ENCODE measurements at regions not wholly inside any gene's neighbourhood (a gene's known extent, or its start where the extent isn't known, plus 50 kb on each side); places are given as distances from the start of the nearest gene placed in this dataset.

DNA sequence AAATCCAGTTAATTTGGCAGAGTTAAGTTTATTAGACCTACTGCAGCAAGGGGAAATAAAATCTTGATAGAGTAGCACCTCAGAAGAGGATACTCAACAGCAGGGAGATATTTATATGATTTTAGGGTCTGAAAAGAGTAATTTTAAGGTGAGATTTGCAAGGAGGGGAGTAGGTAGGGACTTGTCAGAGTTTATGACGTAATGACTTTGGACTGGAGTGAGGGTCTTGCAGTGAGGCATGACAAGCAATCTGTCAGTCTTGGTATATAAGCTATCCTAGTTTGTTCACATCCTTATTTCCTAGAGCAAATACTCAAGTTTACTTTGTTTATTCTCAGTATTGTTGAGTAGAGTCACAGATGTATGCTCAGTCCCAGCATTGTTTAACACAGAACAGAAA is 722.6 kb downstream of the TLE4 start:
- no peak for DNase-seq

DNA sequence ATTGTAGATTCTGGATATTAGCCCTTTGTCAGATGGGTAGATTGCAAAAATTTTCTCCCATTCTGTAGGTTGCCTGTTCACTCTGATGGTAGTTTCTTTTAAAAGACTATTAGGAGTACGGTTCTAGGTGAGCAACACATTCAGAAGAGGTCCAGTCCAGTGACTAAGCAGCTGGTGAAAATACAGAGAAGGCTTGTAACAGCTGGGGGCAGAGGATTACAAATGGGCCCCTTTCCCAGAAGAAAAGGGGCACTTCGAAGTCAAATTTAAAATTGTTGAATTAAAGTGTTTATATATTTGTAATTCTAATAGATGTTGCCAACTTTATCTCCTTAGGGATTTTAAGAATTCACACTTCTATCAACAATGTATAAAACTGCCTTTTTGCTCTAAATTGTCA is 720.5 kb downstream of the TLE4 start:
- DNase-seq, result no peak

DNA sequence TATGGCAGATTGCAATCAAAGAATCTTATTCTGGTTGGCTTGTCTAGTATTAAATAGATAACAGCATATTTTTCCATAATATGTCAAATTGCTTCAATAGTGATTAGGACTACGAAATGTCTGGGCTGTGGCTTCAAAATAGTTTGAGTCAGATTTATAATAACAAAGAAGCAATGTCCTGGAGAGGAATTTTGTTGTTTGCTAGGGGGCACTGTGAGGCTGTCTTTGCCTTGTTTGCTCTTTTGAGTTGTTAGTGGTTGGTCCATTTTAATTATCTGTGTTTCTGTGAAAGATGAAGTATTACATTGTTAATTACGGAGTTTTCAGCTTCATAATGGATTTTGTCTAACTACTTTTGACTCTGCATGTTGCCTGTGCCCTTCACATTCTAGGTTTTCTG is 713.6 kb downstream of the TLE4 start:
- no peak for DNase-seq

DNA sequence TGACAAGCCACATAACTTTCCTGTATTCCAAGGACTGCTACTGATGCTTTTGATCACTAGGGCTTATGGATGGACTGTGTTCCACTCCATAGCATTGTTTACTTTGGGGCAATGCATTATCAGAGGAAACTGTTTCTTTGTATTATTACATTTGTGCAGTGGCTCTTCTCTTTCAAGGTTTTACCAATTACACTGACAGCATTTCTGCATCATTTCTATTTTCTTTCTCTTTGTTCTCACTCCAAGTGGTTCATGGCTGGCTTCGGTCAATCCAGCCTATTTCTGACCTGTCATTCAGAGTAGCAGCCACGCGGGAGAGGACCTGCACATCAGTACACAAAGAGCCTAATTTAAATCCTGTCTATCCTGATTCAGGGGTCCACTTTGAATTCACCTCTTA is 711.0 kb downstream of the TLE4 start:
- DNase-seq, result no peak

DNA sequence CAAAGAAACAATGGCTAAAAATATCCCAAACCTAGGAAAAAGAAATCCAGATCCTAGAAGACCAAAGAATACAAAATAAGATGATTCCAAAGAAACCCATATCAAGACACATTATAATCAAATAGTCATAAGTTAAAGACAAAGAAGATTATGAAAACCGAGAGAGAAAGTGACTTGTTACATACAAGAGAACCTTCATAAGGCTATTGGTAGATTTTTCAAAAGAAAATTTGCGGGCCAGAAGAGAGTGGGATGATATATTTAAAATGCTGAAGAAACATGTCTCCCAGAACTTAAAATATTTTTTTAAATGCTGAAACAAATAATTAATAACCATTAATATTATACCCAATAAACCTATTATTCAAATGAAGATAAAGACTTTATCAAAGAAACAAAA is 687.3 kb downstream of the TLE4 start:
- no peak for DNase-seq

DNA sequence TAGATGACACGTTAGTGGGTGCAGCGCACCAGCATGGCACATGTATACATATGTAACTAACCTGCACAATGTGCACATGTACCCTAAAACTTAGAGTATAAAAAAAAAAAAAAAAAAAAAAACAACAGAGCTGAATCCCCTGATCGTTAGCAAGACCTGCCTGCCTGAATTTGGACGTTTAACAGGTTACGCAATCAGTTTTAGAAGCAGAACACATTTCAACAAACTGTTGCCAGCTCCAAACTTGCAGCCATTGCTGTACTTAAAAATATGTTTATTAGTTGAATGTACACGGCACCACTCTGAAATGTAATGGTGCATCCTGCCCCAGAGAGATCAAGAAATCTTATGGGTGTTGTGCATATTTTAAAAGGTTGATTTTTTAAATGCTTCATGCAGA is 680.0 kb downstream of the TLE4 start:
- DNase-seq, result no peak

DNA sequence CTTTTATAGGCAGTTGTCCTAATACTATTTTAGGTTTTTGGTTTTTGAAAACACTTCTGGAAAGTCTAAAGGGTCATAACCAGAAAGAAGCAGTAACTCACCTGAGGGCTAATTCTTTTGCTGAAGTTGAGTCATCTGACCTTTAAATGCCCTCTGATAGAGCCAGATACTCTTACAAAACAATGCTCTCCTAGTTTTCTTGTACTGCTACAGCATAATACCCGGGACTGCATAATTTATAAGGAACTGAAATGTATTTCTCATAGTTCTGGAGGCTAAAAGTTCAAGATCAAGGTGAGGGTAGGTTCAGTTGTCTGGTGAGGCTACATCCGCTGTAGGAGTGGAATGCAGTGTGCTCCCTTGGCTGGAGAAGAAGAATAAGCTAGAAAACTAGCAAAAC is 670.3 kb downstream of the TLE4 start:
- no peak for DNase-seq

DNA sequence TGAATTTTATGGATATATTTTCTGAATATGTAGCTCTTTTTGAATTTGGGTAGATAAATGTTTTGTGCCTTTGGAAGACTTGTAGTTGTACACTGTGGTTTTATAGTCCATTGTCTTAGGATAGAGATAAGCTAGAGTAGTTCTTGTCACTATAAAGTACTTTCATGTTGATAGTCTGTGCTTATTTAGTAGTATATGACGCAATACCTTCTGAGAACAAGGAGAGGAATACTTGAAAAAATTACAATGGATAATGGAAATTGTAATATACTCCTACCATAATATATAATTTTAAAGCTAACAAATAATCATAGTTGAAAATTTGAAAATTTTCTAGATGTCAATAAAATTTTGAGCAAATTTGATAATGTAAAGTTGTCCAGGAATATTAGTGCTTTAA is 664.0 kb downstream of the TLE4 start:
- no peak for DNase-seq

DNA sequence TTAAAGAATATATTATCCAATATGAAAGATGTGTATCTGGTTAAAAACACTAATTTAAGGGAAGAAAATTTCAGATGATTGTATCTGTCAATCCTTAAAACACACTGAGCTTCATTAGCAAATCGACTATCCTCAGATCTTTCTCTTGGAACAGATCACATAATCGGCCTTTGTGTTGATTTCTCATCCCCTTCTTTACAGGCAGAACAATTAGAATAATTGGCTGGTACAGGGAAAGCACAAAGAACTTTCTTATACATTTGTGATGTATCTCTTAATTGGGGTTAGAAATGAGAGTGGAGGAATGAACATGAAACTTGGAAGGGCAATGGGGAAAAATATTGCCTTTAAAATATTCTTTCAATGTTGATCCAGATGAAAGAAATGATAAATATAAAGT is 662.1 kb downstream of the TLE4 start:
- no peak for DNase-seq

DNA sequence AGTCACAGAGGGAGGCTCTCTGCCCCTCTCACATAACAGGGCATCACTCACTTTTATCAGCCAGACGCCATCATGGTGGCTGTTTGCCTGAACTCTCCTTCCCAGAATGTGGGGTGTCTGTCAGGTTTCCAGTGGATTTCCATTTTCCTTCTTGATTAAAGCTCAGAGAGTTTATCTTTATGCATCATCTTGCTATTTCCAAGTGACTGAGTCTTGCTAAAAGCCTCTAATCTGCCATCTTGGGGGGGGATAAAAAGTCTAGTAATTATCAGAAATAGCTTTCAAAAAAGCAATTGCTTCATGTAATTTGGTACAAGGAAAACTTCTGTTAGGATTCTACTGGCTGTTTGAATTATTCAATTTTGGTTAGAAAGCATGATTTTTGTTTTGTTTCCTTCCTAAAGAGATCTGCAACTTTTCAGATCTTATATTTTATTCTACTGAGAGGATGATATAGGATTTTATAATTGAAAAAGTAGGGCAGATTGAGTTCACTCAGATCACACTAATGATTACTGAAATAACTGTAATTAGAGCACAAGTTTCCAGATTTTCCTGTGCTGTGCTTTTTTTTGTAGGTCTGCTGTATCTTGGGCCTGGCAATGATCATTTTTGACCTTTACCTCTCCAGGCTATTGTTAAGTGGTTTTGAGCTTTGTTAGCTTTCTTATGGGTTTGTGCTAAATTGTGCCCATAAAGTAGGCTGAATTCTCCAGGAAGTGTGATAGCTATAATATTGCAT is 661.5 kb downstream of the TLE4 start:
- no peak for DNase-seq

DNA sequence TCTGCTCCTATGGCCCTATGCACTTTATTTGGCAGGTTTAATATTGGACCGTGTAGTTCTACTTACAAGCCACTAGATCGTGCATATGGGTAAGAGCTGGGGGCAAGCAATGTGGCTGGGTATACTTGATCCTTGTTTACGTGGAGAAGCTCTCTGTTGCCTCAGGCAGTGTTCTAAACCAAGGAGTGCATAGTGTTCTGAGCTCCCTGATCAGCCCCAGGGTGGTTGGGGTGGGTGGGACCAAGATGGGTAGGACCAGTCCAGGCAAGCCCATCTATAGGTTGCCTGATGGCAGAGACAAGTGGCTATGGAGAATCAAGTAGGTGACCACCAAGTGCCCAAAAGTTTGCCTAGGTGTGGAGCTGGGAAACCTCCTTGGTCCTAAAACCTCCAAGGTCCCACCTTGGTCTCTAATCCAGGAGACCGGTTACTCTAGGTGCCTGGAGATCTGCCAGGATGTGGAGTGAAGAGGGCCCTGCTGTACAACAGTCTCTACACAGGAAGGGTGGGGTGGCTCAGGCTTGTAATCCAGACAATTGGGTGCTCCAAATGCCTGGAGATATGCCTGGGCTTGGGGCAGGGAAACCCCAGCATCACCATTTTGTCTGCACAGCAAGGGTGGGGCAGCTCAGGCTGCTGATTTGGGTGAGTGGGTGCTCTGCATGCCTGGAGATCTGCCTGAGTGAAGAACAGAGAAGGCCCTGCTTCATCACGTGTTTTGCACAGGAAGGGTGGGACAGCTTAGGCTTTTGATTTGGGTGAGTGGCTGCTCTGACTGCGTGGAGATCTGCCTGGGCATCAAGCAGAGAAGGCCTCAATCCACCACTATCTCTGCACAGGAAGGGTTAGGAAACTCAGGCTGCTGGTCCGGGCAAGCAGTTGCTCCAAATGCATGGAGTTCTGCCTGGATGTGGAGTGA is 659.8 kb downstream of the TLE4 start:
- no peak for DNase-seq

DNA sequence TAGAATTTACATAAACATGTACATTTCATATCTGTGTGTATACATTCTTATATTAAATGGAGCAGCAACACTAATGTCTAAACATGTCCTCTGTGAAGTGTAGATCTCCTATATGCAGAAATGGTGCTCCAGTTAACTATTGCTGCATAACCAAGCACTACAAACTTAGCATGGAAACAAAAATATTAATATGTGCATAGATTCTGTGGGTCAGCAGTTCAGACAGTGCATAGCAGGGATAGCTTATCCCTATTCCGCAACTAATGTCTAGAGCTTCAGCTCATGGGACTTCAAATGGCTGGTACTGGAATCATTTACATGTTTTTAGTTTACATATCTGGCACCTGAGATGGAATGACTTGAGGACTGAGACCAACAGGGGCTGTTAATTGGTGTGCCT is 652.1 kb downstream of the TLE4 start:
- no peak for DNase-seq

DNA sequence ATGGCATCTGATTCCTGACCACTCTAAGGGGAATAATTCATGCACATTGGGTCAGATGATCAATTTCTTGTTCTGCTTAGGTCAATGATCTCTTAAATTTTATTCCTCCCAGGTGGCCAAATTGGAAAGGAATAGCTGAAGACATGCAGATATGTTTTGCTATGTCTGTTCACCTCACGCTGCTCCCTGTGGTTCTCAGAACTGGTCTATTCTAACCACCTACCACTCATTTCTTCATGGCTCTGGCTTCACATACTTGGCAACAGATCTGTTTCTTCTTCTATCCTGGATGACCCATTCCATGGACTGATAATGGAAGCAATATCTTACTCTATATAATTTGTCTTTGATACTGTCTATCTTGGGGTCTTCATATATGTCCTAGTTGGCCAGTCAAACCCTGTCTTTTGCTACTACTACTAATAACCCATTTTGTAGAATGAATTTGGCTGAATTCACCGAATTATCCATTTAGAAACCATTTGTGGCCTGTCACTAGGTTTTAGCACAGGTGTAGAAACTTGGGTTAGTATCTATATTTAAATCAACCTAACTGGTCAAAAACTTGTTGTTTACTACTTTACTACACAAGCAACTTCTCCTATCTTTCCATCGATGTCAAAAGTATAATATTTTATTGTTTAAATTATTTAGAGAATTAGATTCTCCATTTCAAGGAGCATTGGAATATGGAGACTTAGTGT is 650.9 kb downstream of the TLE4 start:
- DNase-seq, result no peak

DNA sequence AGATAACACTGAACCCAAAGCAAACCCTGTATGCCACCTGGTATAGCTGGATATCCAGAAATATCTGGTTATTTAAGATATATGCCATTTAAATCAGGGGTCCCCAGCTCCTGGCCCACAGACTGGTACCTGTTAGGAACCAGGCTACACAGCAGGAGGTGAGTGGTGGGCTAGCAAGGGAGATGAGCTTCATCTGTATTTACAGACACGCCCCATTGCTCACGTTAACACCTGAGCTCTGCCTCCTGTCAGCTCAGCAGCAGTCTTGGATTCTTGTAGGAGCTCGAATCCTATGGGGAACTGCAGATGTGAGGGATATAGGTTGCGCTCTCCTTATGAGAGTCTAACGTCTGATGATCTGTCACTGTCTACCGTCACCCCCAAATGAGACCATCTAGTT is 646.6 kb downstream of the TLE4 start:
- no peak for DNase-seq

DNA sequence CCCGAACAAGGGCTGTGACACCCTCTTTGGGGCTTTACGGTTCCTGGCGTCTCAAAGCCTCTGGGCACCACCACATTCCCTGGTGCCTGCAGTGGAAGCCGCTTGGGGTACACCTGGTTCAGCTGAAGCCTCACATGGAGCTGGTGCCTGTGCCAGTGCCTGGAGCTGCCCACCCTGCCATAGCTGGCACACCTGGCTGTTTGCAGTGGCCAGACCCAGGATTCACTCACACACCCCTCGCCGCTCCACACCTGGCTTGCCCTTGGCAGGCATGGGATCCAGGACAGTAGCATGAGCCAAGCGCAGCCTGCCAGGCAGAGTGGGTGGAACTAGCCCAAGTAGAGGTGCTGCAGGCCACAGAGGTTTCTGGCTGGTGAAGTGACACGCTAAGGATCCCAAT is 641.8 kb downstream of the TLE4 start:
- no peak for DNase-seq

DNA sequence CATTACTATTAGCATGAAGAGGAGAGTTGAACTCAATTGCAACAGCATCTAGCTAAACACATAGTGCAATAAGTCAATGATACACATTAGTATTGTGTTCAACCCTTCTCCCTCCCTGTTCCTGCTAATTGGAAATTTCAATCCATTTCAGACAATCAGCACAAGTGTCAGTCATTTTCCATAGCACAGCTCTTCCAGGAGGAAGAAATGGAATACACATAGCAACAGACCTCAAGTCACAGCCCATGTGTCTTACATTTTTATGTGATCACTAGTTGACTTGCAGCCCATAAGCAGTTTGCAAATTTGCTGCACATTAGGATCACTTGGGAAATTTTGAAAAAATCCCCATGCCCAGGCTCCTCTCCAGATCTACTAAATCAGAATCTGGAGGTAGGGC is 636.9 kb downstream of the TLE4 start:
- DNase-seq, result no peak

DNA sequence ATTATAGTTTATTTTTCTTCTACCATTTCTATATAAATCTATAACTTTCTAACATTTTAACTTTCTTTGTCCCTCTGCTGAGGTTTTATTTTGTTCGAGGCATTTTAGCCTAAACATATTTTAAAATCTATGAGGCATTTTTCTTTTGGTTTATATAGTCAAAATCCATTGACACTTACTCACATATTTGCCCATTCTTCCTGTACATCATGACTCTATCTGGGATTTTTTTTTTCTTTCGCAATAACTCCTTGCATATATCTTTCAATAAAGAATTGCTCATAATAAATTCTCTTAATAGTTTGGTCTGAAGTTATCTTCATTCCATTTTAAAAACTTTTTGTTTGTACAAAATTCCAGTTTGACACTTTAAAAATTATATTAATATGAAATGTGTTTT is 632.3 kb downstream of the TLE4 start:
- DNase-seq, result no peak

DNA sequence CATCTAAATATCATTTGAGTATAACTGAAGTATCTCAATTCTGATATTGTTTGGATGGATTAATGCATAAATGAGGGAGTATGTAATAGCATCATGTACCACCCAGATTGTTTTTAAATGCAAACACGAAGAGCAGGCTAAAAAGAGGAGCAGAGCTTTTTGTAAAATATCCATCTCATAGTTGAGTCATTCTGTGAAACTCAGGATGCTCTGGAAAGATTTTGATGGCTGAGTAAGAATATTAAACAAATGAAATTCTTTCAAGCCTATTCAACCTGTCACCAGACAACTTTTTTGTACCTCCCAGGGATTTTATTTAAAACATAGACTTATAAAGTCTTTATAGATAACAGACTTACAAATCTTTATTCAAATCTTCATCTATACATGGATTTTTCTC is 625.9 kb downstream of the TLE4 start:
- DNase-seq, result no peak

DNA sequence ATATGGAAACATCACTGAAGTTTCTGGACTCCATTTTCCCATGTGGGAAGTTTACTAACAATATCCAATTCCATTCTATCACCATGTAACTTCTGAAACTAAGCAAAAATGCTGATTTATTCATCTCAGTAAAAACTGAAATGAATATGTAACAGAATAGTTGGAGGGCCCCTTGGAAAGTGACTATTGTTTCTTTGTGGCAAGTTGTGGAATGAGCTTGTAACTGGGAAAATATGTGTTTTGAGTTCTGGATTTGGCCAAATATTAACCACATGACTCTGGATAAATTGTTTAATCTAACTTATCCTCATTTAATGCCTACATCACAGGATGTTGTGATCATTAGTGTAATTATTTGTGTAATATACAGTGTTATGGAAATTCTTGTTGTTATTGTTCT is 619.3 kb downstream of the TLE4 start:
- no peak for DNase-seq

DNA sequence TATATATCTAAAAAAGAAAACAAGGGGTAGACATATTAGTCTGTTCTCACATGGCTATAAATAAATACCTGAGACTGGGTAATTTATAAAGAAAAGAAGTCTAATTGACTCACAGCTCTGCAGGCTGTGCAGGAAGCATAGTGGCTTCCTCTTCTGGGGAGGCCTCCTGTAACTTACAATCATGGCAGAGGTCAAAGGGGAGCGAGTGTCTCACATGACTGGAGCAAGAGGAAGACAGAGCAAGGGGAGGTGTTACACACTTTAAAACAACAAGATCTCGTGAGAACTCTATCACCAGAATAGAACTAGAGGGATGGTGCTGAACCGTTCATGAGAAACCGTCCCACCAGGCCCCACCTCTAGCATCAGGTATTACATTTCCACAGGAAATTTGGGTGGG is 616.8 kb downstream of the TLE4 start:
- peak in 1 of 5 experiments; percentile 9 for DNase-seq

DNA sequence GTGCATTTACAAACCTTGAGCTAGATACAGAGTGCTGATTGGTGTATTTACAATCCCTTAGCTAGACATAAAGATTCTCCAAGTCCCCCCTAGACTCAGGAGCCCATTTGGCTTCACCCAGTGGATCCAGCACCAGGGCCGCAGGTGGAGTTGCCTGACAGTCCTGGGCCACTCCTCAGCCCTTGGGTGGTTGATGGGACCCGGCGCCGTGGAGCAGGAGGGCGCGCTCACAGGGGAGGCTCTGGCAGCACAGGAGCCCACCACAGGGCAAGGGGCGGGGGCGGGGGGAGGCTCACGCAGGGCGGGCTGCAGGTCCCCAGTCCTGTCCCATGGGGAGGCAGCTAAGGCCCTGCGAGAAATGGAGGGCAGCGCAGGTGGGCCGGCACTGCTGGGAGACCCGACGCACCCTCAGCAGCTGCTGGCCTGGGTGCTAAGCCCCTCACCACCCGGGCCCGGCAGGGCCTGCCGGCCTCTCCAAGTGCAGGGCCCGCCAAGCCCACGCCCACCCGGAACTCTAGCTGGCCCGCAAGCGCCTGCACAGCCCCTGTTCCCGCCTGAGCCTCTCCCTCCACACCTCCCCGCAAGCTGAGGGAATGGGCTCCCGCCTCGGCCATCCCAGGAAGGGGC is 613.5 kb downstream of the TLE4 start:
- no peak for DNase-seq

DNA sequence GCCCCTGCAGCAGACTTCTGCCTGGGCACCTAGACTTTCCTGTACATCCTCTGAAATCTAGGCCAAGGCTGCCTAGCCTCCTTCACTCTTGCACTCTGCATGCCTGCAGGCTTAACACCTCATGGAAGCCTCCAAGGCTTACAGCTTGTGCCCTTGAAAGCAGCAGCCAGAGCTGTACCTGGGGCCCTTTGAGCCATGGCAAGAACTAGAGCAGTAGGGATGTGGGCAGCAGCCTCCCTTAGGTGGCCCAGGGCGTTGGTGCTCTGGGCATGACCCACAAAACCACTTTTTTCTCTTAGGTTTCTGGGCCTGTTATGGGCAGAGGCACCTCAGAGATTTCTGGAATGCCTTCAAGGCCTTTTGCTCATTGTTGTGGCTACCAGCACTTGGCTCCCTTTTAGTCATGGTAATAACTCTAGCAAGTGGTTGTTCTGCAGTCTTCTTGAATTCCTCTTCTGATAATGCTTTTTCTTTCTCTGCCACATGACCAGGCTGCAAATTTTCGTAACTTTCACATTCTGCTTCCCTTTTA is 606.2 kb downstream of the TLE4 start:
- no peak for DNase-seq
